HG03103 (cell line): ENCODE measurements at regions not wholly inside any gene's neighbourhood (a gene's known extent, or its start where the extent isn't known, plus 50 kb on each side); places are given as distances from the start of the nearest gene placed in this dataset.

Experiments
- ATAC-seq: cut with Tn5 transposase; IDR thresholded peaks from one replicate; pipeline ENCODE4 v1.9.1; 2021; ENCODE audit warnings: low read depth; ENCODE audit not compliant: unreplicated experiment

DNA sequence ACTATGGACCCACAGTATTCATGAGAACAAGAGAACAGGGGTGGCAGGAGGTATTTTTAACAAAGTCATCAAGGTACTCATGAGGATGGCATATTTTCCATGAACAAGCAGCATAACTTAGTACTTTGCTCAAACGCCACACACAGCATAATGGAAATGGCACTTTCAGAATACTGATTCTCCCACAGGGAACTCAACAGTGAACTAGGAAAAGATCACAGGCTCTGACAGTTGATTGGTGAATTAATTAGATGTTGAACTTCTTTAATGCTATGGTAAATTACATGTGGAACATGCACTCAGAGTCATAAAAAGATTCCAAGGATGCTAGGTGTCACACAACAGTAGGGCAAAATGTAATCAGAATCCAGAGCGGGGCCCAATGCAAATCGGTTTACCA, 1088.6 kb upstream of the C9orf72 start:
- no peak for ATAC-seq

DNA sequence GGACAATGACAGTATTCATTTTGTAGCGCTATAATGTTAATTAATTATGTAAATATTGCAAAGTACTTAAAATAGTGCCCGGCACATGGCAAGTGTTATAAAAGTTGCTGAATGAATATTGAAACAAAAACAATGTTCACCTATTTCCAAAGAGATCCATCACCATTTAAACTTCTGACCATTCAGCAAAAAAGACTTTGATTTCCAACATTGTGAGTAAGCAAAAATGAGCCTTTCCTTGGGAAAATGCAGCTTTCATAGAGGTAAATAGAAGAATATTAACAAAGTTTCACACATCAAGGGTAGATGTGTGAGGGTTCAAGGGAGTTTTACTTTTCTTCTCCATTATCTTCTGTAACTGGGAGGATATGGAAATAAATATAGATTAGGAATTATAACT, 1089.4 kb upstream of the C9orf72 start:
- no peak for ATAC-seq

GRCh38 chr9:28668158-28668557, 1094.9 kb upstream of the C9orf72 start:
- no peak for ATAC-seq

DNA sequence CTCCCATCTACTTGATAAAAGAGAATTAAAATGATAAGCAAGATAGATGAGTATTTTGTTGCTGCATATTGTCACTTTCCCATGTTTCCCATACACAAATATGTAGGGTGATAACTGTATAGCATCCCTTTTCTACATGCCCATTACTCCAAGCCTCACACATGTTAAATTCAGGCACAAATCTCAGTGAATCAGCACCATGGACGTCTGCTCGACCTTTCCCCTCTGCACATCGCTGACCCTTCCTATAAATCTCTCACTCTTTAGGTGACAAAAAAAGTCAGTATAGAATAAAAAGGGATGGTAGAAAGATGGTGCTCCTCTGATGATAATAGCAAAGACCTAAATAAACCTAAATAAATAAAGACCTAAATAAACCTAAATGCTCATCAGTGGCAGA, 1097.7 kb upstream of the C9orf72 start:
- no peak for ATAC-seq

DNA sequence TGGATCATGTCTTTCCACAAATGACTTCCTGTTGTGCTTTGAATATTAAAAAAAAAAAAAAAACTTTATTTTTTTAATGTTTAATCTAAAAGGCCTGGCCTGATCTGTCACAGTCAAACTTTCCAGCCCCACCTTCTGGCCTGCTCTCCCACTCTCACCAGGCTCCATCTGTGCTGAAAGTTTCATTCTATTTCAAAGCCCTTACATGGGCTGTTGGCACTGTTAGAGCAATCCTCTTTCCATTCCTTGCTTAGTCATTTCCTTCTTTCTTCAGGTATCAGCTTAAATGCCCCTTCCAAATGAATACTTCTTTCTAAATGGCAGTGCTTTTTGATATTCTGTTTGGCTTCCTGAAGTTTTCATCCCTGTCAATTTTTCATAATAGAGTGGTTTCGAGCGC, 1104.8 kb upstream of the C9orf72 start:
- ATAC-seq, result no peak

GRCh38 chr9:28688172-28688571, 1114.9 kb upstream of the C9orf72 start:
- ATAC-seq, result no peak

GRCh38 chr9:28692012-28692411, 1118.7 kb upstream of the C9orf72 start:
- ATAC-seq, result no peak

DNA sequence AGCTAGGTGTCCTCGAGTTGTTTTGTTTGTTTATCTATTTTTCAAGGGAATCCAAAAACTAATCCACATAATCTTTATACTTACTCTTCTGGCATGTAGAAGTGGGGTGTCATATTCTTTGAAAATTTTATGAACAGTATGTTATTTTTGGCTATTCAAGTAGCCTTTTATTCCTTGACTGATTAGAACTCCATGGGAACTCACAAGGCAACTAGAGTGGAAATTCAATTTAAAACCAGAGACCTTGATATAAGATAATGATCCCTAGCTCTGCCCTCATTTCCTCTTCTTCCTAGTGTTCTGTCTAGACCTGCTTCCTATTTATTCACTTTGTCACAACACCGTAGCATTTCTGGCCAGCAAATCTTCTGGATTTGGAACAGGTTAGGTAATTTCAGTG, 1123.7 kb upstream of the C9orf72 start:
- ATAC-seq, result no peak

DNA sequence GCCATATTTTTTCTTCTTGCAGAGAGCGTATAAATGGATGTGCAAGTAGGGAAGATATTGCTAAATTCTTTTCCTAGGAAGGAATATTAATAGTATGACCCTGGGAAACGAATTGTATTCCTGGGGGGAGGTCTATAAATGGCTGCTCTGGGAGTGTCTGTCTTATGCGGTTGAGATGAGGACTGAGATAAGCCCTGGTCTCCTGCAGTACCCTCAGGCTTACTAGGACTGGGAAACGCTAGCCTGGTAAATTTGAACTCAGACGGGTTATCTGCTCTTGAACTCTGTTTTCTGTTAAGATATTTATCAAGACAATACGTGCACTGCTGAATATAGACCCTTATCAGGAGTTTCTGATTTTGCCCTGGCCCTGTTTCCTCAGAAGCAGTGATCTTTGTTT, 1126.4 kb upstream of the C9orf72 start:
- ATAC-seq, result no peak

- no peak for ATAC-seq
These were observed 1134.3 kb upstream of the C9orf72 start for GRCh38 chr9:28707616-28708015.

DNA sequence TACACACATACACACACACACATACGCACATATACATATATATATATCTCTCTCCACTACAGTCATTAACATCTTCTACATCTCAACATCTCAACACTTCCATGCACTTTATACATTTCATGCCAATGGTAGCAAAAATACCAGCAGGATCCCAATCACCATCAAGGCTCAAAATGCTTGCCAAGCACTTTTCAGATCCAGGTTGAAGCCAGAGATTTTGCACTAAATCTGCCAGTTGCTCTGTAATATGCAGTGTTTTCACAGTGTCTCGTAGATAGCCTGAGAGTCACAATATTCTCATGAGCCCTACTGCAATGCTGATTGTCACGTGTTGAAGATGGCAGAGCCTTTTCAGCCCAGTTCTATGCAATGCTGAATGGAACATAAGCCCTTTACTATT, 1140.9 kb upstream of the C9orf72 start:
- ATAC-seq, result no peak

DNA sequence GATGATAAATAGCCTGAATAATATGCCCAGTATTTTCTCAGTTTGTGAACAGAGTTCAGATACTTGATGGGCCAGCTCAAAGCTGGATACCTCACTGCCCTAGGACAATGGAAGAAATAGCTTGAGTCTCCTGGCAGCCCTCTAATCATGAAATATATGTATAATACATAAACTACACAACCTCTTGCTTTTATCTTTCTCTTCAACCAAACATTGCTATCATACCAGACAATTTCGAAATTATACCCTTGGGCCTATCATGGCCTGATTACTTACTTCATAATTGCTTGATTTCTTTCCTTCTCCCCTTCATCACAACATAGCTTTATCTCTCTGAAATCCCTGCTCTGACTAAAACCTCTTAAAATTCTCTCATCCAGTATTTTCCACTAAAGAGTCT, 1144.9 kb upstream of the C9orf72 start:
- ATAC-seq, result no peak

- ATAC-seq, result no peak
These were observed 1147.5 kb upstream of the C9orf72 start for GRCh38 chr9:28720746-28721145.

- no peak for ATAC-seq
These were observed 1156.8 kb upstream of the C9orf72 start for GRCh38 chr9:28730111-28730510.

DNA sequence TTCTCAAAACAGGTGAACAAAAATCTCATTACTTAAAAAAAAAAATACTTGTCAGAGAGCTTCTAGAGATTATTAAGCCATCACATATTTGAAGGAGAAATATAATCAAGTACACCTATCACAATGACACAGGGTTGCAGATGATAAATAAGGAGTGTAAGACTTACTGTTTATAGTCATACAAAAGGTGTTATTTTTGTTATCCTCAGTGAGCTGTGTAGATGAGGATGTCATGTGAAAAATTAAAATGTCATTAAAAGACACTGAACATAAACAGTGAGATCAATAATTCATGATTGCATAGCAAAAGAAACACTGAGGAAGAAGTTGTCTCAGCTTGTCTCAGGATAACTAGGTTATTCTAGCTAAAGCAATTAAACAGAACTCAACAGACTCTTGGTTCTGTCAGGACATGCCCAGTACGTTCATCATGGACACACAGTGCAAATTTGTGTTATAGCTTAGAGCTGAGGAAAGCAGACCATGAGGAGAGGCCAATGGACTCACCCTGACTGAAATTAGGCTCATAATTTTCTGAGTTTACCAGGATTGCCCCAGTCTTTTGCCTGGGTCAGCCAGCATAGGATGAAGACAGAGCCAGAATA, 1162.6 kb upstream of the C9orf72 start:
- no peak for ATAC-seq

GRCh38 chr9:28741459-28741858, 1168.2 kb upstream of the C9orf72 start:
- no peak for ATAC-seq

GRCh38 chr9:28747351-28747985, 1174.2 kb upstream of the C9orf72 start:
- no peak for ATAC-seq

- ATAC-seq, result no peak
These were observed 1176.9 kb upstream of the C9orf72 start for GRCh38 chr9:28750136-28750535.

DNA sequence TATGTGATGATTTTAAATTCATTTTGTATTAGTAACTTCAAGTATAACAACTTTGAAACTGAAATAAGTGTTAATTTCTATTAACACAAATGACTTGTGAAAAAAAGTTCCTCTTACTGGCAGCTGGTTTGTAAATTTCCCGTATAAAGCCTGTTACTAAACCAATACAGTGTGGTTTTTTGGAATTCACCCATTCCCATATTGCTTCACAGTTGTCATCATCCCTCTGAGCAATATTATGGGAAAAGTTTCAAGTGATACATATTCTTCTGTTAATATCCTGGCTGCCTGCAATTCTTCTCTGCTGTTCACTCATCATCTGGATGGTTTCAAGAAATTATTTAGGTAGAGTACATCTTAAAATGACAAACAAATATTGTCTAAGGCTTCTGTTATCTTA, 1185.1 kb upstream of the C9orf72 start:
- ATAC-seq, result no peak

GRCh38 chr9:28758971-28759370, 1185.7 kb upstream of the C9orf72 start:
- ATAC-seq, result no peak

DNA sequence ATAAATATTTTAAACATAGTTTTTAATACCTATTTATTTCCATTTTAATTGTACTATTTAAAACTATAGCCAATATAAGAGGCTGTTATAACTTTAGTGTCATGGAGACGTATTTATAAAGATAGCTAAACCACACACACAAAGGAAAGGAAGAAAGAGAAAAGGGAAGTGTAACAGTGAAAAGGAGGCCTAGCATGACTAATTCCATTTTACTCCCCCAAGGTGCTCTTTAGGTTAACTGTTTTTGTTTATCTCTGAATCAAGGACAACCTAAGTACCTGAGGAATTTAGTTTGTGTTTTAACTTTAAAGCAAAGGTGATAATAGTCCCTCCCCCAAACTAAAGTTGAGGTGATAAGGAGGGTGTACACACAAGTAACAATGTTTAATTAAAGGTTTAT, 1188.9 kb upstream of the C9orf72 start:
- no peak for ATAC-seq

- ATAC-seq, result no peak
These were observed 1191.3 kb upstream of the C9orf72 start for GRCh38 chr9:28764532-28764931.

- ATAC-seq, result no peak
These were observed 1196.9 kb upstream of the C9orf72 start for GRCh38 chr9:28770226-28770625.
